Uterus (tissue), 3 donors: ENCODE measurements at regions not wholly inside any gene's neighbourhood (a gene's known extent, or its start where the extent isn't known, plus 50 kb on each side); places are given as distances from the start of the nearest gene placed in this dataset.

Experiments
- DNase-seq, 2 donors: peaks; one replicate each; pipeline ENCODE4 v3.0.0-alpha.2; 2019 to 2020
- H3K27ac ChIP-seq, 2 donors: fragments of 200-600 bp; sonication (generic); 1 replicate in 1 of 2; 2 replicates in 1 of 2; pipeline ENCODE4 v1.5.1; 2016 to 2018
- H3K27me3 ChIP-seq, 2 donors: fragments of 200-600 bp; sonication (generic); one replicate each; pipeline ENCODE4 v1.5.1; 2018 to 2019; ENCODE audit warnings: control low read depth in 1 of 2
- H3K36me3 ChIP-seq, 2 donors: fragments of 200-600 bp; sonication (generic); one replicate each; pipeline ENCODE4 v1.5.1; 2019; ENCODE audit warnings: control low read depth in 1 of 2
- H3K4me1 ChIP-seq, 2 donors: fragments of 200-600 bp; sonication (generic); one replicate each; pipeline ENCODE4 v1.5.1; 2018 to 2019; ENCODE audit warnings: control low read depth in 1 of 2
- H3K4me3 ChIP-seq, 2 donors: fragments of 200-600 bp; sonication (generic); 1 replicate in 1 of 2; 2 replicates in 1 of 2; pipeline ENCODE4 v1.5.1; 2018 to 2019; ENCODE audit warnings: mild to moderate bottlenecking in 1 of 2
- H3K9me3 ChIP-seq, 2 donors: fragments of 200-600 bp; sonication (generic); one replicate each; pipeline ENCODE4 v1.5.1; 2019; ENCODE audit warnings: control low read depth in 1 of 2
- POLR2A ChIP-seq, 2 donors: fragments of 450-650 bp; IDR thresholded peaks; one replicate each; pipeline ENCODE4 v1.6.1; 2016; ENCODE audit warnings: antibody characterized with exemption in 2 of 2, mild to moderate bottlenecking in 1 of 2, moderate library complexity in 1 of 2
- intact Hi-C: fragments of 100-400 bp; cut with DNase I; formaldehyde crosslinking; loops from one replicate; pipeline ENCODE4 v1.15.1; 2023; ENCODE audit warnings: low total_unique reads
- TF ChIP-seq, protein P1 (sequence below), 4 experiments: fragments of 200-600 bp in 2 of 4; fragments of 450-650 bp in 2 of 4; sonication (generic) in 2 of 4; IDR thresholded peaks; one replicate each; pipeline ENCODE4 v1.5.1; 2016 to 2019; ENCODE audit warnings: antibody characterized with exemption in 4 of 4, mild to moderate bottlenecking in 2 of 4, moderate library complexity in 1 of 4
- donor health status: DM: yes; HTN: yes; CAD: no.

DNA sequence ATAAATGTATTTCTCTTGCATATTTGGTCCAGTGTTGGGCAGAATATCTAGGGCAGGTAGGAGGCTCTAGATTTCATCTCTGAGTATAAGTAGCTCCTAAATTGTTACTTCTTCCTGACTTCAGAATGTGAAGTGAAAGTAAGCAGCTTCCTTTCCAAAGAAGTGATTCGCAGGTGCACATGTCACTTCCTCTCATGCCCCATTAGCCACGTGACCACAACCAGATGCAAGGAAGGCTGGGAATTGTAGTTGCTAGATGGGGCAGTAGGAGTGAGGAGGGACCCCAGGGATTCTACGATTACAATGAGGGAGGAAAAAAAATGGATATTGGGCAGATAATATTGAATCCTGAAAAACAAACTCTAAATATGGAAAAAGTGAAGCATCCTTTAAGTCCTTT, 113.2 kb upstream of the CYYR1 start:
- no peak overlapping the region for H3K4me3 ChIP-seq
- H3K4me1 ChIP-seq, result no peaks in the 10 kb centered on the region
- no peaks in the 10 kb centered on the region for H3K27me3 ChIP-seq
- H3K27ac ChIP-seq, result no peak overlapping the region
- no peak for TF ChIP-seq POLR2A (IDR thresholded peaks at IDR 0.05)
- no peaks in the 10 kb centered on the region for H3K36me3 ChIP-seq
- H3K9me3 ChIP-seq, result peaks cover 0 to 7% of the 10 kb centered on the region in 2 donors
- DNase-seq, result no peak
- intact Hi-C loops, result no loop called here

DNA sequence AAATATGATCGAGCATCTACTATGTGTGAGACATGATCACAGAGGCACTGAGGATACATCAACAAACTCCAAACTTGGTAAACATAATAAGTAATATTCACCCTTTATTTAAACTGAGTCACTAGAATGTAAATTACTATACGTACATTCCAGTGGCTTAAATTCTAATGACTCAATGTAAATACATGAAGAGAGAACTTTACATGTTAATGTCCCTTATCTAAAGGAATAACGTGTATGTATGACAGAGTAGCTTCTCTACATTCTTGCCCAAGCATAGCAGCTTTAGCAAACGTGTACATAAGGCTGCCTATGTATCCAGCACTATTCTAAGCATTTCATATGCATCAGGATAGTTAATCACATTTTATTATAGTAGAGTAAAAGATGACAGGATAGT, 111.8 kb upstream of the CYYR1 start:
- DNase-seq, result no peak
- H3K4me3 ChIP-seq, result no peak overlapping the region
- no peaks in the 10 kb centered on the region for H3K36me3 ChIP-seq
- H3K27ac ChIP-seq, result no peak overlapping the region
- H3K4me1 ChIP-seq, result no peaks in the 10 kb centered on the region
- intact Hi-C loops, result no loop called here
- TF ChIP-seq POLR2A (IDR thresholded peaks at IDR 0.05), result no peak
- TF ChIP-seq, protein P1, sequence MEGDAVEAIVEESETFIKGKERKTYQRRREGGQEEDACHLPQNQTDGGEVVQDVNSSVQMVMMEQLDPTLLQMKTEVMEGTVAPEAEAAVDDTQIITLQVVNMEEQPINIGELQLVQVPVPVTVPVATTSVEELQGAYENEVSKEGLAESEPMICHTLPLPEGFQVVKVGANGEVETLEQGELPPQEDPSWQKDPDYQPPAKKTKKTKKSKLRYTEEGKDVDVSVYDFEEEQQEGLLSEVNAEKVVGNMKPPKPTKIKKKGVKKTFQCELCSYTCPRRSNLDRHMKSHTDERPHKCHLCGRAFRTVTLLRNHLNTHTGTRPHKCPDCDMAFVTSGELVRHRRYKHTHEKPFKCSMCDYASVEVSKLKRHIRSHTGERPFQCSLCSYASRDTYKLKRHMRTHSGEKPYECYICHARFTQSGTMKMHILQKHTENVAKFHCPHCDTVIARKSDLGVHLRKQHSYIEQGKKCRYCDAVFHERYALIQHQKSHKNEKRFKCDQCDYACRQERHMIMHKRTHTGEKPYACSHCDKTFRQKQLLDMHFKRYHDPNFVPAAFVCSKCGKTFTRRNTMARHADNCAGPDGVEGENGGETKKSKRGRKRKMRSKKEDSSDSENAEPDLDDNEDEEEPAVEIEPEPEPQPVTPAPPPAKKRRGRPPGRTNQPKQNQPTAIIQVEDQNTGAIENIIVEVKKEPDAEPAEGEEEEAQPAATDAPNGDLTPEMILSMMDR (IDR thresholded peaks at IDR 0.05), result no peak
- peaks cover 0 to 3% of the 10 kb centered on the region in 2 donors for H3K9me3 ChIP-seq
- H3K27me3 ChIP-seq, result no peaks in the 10 kb centered on the region

DNA sequence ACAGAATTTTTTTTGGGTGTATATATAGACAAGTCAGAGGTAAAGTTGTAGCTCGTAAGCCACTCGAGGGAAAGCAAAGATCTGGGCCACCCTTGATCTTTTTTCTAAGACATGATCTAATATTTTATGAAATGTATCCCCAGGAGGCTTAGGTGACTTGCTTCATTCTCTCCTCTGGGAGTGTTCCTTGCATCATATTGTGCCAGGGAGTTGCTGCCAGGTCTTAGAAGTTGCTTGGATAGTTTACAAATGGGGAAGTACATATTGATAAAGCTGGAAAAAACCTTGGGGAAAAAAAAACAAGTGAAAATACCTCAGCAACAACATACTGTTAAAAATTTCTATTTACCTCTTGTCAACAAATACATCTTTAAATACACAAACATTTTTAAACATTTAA, 110.9 kb upstream of the CYYR1 start:
- H3K4me1 ChIP-seq, result no peaks in the 10 kb centered on the region
- TF ChIP-seq POLR2A (IDR thresholded peaks at IDR 0.05), result no peak
- TF ChIP-seq, protein P1 (IDR thresholded peaks at IDR 0.05), result no peak

DNA sequence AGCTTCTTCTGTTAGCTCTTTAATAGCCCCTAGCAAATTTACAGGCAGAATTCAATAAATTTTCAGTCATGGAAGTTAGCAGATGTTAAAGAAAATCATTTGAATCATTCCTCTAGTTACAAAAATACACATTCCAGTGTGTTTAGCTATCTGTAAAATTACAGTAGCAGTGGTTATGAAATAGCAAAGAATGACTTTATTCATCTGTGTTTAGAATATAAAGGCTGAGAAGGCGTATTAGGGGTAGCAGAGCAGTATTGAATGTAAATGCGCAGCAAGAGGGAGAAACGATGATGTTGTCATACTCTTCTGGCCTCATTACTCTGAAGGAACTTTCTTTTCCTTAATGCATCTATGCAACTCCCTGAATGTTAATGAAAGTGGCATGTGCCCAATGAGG, 106.2 kb upstream of the CYYR1 start:
- no peak overlapping the region for H3K4me3 ChIP-seq
- no peak for DNase-seq
- TF ChIP-seq POLR2A (IDR thresholded peaks at IDR 0.05), result no peak
- TF ChIP-seq, protein P1 (IDR thresholded peaks at IDR 0.05), result no peak
- H3K4me1 ChIP-seq, result no peaks in the 10 kb centered on the region
- no peak overlapping the region for H3K27ac ChIP-seq
- H3K9me3 ChIP-seq, result no peaks in the 10 kb centered on the region
- H3K27me3 ChIP-seq, result no peaks in the 10 kb centered on the region
- intact Hi-C loops, result no loop called here
- H3K36me3 ChIP-seq, result no peaks in the 10 kb centered on the region

More for the DNA sequence above, 110.9 kb upstream of the CYYR1 start:
- H3K36me3 ChIP-seq, result no peaks in the 10 kb centered on the region
- no peak for DNase-seq
- H3K27me3 ChIP-seq, result no peaks in the 10 kb centered on the region
- no peak overlapping the region for H3K4me3 ChIP-seq
- H3K9me3 ChIP-seq, result no peaks in the 10 kb centered on the region
- intact Hi-C loops, result no loop called here
- no peak overlapping the region for H3K27ac ChIP-seq

DNA sequence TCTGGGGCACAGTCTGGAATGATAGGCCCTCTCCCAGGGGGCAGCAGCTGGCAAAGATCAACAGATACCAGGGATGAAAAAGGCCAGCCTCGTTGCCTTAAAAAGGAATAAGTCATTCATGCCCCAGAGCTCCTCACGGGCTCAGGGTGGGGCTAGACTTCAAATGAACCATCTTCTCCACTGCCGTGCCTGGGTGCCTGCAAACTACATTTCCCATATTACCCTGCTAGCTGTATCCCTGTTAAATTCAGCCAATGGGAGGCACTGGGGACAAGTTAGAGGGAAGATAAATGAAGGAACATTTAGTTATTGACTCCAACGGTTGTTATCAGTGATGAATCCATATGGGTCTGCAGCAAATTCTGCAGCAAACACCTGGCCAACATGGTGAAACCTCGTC, 101.2 kb upstream of the CYYR1 start:
- DNase-seq, result no peak
- Histone ChIP-seq H3K27me3 (no peaks in the 10 kb centered on the region), H3K9me3 (no peaks in the 10 kb centered on the region), H3K27ac (no peak overlapping the region), H3K36me3 (no peaks in the 10 kb centered on the region), H3K4me1 (no peaks in the 10 kb centered on the region), H3K4me3 (no peak overlapping the region)
- intact Hi-C loops, result no loop called here
- no peak for TF ChIP-seq POLR2A (IDR thresholded peaks at IDR 0.05)
- TF ChIP-seq, protein P1 (IDR thresholded peaks at IDR 0.05), result no peak

DNA sequence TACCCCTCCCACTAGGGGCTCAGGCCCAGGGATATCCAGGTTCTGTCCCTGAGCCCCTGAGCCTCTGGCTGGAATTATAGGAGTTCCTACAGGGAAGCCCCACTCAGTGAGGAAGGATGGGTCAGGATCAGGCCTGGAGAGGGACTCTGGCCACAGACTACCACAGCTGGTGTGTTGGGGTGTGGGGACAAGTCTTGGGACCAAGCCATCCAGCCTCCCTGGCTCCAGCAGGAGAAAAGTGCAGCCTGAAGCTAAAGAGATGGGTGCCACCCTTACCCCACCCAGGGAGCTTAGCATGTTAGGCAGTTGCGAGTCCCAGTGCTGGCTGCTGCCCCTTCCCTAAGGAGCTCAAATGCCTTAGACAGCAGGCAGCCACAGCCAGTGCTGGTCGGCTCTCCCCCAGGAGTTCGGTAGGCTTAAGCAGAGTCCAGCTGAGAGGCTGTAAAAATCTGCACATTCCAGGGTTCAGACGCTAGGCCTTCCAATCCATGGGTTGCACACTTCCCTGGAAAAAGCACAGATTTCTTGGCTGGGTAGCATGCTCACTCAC, 96.2 kb upstream of the CYYR1 start:
- no peak for TF ChIP-seq POLR2A (IDR thresholded peaks at IDR 0.05)
- TF ChIP-seq, protein P1 (IDR thresholded peaks at IDR 0.05), result no peak
- intact Hi-C loops, result no loop called here
- H3K9me3 ChIP-seq, result no peaks in the 10 kb centered on the region
- no peaks in the 10 kb centered on the region for H3K27me3 ChIP-seq
- H3K27ac ChIP-seq, result no peak overlapping the region
- no peaks in the 10 kb centered on the region for H3K36me3 ChIP-seq
- DNase-seq, result no peak
- H3K4me1 ChIP-seq, result no peaks in the 10 kb centered on the region
- H3K4me3 ChIP-seq, result no peak overlapping the region
